ENCODE measurements at regions not wholly inside any gene's neighbourhood (a gene's known extent, or its start where the extent isn't known, plus 50 kb on each side); places are given as distances from the start of the nearest gene placed in this dataset.

DNA sequence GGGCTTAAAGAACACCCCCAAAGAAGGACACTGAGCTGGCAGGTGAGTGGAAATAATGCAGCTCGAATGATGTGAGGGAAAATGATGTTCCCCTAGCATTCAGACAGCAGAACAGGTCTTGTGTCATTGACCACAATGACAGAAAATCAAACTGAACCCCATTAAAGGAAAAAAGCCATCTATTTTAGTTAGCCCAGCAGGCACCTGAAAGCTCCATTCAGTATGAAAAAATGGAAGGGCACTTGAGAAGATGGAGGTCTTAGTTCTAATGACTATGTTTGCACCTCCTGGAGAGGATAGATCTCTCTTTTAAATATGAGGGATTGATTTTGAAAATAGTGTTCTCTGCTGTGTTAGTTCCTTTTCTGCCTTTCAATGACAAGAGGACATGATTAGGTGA lies 323.1 kb downstream of the NKX6-1 start:
- TF ChIP-seq, protein P1, sequence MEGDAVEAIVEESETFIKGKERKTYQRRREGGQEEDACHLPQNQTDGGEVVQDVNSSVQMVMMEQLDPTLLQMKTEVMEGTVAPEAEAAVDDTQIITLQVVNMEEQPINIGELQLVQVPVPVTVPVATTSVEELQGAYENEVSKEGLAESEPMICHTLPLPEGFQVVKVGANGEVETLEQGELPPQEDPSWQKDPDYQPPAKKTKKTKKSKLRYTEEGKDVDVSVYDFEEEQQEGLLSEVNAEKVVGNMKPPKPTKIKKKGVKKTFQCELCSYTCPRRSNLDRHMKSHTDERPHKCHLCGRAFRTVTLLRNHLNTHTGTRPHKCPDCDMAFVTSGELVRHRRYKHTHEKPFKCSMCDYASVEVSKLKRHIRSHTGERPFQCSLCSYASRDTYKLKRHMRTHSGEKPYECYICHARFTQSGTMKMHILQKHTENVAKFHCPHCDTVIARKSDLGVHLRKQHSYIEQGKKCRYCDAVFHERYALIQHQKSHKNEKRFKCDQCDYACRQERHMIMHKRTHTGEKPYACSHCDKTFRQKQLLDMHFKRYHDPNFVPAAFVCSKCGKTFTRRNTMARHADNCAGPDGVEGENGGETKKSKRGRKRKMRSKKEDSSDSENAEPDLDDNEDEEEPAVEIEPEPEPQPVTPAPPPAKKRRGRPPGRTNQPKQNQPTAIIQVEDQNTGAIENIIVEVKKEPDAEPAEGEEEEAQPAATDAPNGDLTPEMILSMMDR (conservative IDR thresholded peaks at IDR 0.05; ENCODE audit: low read depth in 2 of 2): no peak
- no peak for TF ChIP-seq EZH2phosphoT487 (IDR thresholded peaks at IDR 0.05; ENCODE audit: unreplicated experiment)
- TF ChIP-seq EZH2 (IDR thresholded peaks at IDR 0.05; ENCODE audit: low read depth, unreplicated experiment): no peak
- TF ChIP-seq ZNF331 (CRISPR knock-in tag; IDR thresholded peaks at IDR 0.05; ENCODE audit: low read depth): no peak

Measured in GM23338 (cell line).